Embryonic facial prominence (tissue), 1 donor: ENCODE measurements at regions not wholly inside any gene's neighbourhood (a gene's known extent, or its start where the extent isn't known, plus 50 kb on each side); places are given as distances from the start of the nearest gene placed in this dataset.
"Not testable (repeated sequence)": the region's sequence is repeated elsewhere in the genome, so short reads cannot be mapped to it uniquely, and the experiment has no call there.

ENCODE experiments used
- DNase-seq: peaks from one replicate; pipeline ENCODE4 v3.0.0-alpha.2; 2016; ENCODE audit errors: extremely low spot score

DNA sequence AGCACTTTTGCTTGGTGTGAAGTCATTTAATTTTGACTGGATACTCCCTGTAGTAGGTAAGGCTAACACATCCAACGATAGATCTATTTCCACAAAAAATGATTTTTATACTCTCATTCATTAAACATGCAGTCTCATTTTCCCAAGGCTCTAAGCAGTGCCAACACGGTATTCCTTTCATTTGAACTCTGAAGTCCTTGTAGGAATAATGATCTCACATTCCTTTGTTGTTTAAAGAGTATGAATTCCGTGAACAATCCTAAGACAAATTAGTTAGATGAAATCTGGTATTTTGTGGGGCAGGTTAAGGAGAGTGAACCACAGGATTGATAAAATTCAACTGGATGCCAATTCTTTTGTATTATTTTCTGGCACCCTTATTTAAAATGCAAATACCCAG, 66.6 kb downstream of the LACC1 start:
- DNase-seq, result no peak

DNA sequence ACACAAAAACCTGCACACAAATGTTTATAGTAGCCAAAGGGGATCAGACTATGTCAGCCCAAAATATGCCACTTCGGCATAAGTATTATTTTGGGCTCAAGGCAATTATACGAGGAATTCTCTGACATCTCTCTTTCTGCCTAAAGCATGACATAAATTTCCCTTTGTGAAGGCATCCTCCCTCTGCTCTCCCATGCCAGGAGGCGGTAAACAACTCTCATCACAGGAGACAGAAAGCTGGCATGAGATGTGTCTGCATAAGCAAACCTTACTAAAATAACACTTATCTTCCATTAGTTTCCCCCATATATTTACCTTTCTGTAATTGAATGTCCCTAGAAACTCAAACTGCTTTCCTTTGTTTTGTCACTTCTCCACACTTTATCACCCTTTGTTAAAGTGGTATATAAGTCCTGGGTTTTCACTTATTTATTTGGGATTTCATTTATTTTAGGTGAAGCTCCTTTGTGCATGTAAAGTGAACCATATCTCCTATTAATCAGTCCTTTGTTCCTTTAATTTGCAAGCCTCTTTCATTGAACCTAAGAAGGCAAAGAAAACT, 68.3 kb downstream of the LACC1 start:
- DNase-seq, result no peak

DNA sequence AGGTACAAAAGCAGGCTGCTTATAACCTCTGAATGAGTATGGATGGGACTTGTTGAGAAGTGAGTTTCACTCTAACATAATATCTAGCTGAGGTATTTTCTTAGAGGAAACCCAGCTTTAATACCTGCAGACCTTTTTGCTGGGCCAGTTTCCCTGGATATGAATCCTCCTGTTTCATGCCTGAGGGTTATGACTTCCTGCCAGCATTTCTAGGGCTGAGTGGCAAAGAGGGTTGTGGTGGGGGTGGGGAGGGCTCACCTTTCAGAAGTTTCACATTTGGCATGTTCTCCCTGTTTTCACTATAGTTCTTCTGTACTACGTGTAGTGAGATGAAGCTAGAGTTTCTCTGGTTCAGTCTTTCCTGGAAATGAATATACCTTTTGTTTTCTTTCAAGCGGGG, 73.7 kb downstream of the LACC1 start:
- no peak for DNase-seq

DNA sequence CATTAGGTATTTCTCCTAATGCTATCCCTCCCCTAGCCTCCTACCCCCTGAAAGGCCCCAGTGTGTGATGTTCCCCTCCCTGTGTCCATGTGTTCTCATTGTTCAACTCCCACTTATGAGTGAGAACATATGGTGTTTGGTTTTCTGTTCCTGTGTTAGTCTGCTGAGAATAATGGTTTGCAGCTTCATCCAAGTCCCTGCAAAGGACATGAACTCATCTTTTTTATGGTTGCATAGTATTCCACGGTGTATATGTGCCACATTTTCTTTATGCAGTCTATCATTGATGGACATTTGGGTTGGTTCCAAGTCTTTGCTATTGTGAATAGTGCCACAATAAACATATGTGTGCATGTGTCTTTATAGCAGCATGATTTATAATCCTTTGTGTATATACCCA, 77.3 kb downstream of the LACC1 start:
- not testable (repeated sequence) for DNase-seq

DNA sequence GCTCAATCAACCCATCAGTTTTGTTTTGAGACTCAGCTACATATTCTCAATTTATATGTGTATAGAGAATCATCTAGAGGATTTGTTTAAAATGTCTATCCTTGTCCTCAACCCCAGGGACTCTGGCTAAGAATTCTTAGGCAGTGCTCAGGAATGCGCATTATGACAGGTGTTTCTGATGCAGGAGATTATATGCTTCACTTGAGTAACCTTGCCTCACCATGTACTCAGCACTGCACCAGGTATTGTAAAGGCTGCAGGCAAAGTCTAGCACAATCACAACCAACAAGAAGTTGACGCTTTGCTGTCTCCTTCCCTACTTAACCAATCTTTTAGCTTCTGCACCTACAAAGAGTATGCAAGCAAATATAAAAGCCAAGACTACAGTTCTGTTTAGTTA, 79.6 kb downstream of the LACC1 start:
- DNase-seq, result no peak

DNA sequence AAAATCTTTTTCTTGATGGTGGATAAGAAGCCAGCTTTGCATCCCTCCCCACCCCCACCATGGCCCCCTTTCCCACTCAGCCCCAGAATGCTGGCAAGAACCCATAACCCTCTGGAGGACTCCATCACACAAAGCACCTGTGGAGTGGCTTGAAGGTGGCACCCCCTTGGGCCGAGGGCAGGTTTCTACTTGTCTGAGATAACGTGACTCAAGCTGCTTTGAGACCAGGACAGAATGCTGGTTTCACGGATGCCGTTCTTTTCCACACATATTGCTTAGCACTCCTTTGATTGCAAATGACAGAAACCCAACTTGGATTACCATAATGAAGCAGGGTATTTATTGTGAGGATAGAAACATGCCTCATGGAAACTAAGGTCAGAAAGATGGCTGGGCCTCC, 82.2 kb downstream of the LACC1 start:
- DNase-seq, result no peak

DNA sequence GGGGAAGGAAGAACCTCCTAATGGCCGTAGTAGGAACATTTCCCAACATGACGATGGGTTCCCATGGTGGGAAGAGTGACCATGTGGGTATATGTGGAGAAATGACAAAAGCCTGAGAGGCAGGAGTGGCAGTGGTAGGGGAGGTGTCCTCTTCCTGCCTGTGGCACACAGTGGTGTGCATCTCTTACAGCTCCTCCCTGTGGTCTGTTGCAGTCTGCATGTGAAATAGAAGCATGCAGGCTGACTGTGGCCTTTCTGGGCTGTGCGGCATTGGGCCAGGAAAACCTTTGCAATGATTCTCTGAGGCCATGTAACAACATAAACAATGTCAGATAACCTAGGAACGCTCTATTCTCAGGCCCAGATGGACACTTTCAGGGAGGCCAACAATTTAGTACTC, 84.0 kb downstream of the LACC1 start:
- no peak for DNase-seq

DNA sequence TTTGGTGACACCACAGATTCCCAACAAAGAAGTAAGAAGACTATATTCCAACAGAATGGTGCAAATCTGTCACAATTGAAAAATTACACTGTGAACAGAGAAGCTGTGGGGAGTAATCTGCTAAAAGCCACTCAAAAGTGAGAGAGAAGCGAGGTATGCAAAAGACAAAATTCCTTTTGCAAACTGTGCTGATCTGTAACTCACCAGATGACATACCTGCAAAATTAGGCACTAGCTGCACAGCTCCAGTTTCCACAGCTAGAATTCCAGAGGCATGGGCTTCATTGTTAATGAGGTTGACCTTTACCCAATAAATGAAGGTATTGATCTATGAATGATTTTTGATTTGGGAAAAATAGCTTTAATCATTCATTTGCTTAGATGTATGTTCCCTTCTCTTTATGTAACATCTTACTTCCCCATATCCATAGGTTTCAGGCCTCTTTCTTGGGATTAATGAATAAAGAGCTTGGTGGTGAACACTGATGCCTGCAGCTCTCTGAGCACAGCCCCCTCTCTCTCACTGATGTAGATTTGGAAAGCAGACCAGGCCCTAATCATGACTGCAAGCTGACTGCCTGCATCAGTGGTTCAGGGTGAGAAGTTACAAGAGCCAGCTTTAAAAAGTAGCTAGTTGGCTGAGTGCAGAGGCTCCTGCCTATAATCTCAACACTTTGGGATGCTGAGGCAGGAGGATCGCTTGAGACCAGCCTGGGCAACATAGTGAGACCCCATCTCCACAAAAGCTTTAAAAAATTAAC, 85.2 kb downstream of the LACC1 start:
- DNase-seq, result no peak

DNA sequence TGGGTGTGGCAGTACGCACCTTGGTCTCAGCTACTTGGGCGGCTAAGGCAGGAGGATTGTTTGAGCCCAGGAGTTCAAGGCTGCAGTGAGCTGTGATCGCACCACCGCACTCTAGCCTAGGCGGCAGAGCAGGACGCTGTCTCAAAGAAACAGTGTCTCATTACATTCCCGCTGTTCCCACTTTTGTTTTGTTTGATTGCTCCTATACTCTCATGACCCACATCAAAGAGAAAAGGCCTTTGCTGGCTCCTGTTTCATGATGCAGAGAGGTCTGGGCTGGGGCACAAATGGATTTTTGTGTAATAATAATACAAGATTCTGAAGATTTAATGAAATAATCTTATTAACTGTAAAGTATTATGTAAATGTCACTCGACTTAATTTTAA, 85.7 kb downstream of the LACC1 start:
- no peak for DNase-seq

DNA sequence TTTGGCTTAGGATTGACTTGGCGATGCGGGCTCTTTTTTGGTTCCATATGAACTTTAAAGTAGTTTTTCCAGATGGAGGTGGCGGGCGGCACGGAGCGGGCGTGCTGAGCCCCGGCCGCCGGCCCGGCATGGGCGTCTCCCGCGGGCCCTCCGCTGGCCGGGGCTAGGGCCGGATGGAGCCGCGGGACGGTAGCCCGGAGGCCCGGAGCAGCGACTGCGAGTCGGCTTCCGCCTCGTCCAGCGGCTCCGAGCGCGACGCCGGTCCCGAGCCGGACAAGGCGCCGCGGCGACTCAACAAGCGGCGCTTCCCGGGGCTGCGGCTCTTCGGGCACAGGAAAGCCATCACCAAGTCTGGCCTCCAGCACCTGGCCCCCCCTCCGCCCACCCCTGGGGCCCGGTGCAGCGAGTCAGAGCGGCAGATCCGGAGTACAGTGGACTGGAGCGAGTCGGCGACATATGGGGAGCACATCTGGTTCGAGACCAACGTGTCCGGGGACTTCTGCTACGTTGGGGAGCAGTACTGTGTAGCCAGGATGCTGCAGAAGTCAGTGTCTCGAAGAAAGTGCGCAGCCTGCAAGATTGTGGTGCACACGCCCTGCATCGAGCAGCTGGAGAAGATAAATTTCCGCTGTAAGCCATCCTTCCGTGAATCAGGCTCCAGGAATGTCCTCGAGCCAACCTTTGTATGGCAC, 88.7 kb downstream of the LACC1 start:
- not testable (repeated sequence) for DNase-seq

DNA sequence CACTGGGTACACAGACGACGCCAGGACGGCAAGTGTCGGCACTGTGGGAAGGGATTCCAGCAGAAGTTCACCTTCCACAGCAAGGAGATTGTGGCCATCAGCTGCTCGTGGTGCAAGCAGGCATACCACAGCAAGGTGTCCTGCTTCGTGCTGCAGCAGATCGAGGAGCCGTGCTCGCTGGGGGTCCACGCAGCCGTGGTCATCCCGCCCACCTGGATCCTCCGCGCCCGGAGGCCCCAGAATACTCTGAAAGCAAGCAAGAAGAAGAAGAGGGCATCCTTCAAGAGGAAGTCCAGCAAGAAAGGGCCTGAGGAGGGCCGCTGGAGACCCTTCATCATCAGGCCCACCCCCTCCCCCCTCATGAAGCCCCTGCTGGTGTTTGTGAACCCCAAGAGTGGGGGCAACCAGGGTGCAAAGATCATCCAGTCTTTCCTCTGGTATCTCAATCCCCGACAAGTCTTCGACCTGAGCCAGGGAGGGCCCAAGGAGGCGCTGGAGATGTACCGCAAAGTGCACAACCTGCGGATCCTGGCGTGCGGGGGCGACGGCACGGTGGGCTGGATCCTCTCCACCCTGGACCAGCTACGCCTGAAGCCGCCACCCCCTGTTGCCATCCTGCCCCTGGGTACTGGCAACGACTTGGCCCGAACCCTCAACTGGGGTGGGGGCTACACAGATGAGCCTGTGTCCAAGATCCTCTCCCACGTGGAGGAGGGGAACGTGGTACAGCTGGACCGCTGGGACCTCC, 89.4 kb downstream of the LACC1 start:
- not testable (repeated sequence) for DNase-seq

DNA sequence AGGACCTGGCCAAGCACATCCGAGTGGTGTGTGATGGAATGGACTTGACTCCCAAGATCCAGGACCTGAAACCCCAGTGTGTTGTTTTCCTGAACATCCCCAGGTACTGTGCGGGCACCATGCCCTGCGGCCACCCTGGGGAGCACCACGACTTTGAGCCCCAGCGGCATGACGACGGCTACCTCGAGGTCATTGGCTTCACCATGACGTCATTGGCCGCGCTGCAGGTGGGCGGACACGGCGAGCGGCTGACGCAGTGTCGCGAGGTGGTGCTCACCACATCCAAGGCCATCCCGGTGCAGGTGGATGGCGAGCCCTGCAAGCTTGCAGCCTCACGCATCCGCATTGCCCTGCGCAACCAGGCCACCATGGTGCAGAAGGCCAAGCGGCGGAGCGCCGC, 90.2 kb downstream of the LACC1 start:
- not testable (repeated sequence) for DNase-seq

DNA sequence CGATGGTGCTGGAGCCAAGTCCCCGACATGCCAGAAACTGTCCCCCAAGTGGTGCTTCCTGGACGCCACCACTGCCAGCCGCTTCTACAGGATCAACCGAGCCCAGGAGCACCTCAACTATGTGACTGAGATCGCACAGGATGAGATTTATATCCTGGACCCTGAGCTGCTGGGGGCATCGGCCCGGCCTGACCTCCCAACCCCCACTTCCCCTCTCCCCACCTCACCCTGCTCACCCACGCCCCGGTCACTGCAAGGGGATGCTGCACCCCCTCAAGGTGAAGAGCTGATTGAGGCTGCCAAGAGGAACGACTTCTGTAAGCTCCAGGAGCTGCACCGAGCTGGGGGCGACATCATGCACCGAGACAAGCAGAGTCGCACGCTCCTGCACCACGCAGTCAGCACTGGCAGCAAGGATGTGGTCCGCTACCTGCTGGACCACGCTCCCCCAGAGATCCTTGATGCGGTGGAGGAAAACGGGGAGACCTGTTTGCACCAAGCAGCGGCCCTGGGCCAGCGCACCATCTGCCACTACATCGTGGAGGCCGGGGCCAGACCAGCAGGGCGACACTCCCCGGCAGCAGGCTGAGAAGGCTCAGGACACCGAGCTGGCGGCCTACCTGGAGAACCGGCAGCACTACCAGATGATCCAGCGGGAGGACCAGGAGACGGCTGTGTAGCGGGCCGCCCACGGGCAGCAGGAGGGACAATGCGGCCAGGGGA, 91.0 kb downstream of the LACC1 start:
- not testable (repeated sequence) for DNase-seq

DNA sequence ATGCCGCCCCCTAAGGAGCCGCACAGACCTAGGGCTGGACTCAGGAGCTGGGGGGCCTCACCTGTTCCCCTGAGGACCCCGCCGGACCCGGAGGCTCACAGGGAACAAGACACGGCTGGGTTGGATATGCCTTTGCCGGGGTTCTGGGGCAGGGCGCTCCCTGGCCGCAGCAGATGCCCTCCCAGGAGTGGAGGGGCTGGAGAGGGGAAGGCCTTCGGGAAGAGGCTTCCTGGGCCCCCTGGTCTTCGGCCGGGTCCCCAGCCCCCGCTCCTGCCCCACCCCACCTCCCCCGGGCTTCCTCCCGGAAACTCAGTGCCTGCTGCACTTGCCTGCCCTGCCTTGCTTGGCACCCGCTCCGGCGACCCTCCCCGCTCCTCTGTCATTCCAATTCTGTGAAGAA, 91.6 kb downstream of the LACC1 start:
- DNase-seq, result not testable (repeated sequence)

DNA sequence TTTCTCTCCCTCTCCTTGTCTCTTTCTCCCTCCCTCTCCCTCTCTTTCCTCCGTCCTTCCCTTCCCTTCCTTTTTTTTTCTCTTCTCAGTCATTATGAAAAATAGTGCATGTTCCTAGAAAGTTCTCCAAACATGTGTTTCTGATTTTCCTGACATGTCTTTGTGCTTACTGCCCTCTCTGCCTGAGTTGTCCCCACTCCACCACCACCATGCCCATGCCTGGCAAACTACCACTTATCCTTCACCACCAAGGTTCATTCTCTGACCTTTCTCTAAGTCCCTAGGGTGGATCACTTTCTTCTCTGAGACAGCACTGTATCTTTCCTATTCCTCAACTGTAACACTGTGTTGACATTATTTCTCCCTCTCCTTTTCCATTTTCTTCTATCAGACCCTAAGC, 98.2 kb downstream of the LACC1 start:
- no peak for DNase-seq

DNA sequence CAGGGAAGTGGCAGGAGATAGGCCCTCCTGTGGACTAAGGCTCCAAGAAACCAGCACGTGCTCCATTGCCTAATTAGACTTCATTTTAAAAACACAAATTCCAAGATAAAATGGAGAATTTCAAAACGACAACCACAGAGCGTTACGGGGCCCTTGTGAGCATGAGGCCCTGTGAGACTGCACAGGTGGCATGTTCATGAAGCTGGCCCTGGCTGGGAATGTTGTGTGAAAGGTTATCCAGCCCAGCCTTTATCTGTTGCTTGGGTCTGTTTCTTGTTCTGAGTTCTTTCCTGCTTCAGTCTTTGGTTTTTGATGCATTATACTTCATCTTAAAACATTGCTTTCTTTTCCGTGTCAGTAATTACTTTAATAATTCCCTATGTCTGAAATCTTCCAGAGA, 99.0 kb downstream of the LACC1 start:
- no peak for DNase-seq

DNA sequence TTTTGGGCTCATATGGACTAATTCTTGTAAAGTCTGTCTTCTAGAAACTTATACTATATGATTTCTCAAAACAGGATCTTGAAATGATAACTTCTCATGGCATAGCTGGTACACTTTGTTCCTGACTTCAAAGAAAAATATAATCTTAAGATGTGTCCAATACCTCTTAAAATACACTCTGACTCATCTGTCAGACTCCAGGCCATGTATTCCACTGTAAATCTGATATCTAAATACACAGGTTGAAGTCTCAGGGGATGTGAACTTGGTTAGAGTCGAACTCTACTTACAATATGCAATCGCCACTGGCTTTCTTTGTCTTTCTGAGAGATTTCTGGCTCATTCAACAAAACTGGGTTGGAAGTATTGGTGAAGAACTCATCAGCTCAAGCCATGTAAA, 99.8 kb downstream of the LACC1 start:
- DNase-seq, result no peak

DNA sequence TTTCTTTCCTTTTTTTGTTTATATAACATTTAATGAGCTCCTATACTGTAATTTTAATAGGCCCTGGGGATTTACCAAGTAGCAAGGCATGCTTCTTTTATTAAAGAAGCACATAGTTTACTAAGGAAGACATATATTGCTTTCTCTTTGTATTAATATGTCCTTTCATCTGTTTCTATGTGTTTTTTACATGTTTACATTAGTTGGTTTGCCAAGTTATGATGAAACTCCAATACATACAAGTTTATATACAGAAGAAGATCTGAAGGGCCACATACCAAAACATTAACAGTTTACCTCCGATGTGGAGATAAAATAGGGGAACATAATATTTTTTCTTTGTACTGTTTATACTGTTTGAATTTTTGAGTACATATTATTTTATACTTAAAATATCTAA, 100.9 kb downstream of the LACC1 start:
- DNase-seq, result no peak

DNA sequence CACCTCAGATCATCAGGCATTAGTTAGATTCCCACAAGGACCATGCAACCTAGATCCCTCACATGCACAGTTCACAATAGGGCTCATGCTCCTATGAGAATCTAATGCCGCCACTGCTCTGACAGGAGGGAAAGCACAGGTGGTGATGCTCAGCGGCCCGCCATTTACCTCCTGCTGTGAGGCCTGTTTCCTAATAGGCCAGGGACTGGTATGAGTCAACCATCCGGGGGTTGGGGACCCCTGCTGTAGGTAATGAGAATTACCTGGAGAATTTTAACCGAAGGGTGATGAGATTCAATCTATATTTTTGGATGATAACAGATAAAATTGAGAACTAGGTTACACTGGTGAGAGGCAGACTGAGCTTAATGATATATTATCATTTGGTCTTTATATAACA, 101.4 kb downstream of the LACC1 start:
- DNase-seq, result no peak

DNA sequence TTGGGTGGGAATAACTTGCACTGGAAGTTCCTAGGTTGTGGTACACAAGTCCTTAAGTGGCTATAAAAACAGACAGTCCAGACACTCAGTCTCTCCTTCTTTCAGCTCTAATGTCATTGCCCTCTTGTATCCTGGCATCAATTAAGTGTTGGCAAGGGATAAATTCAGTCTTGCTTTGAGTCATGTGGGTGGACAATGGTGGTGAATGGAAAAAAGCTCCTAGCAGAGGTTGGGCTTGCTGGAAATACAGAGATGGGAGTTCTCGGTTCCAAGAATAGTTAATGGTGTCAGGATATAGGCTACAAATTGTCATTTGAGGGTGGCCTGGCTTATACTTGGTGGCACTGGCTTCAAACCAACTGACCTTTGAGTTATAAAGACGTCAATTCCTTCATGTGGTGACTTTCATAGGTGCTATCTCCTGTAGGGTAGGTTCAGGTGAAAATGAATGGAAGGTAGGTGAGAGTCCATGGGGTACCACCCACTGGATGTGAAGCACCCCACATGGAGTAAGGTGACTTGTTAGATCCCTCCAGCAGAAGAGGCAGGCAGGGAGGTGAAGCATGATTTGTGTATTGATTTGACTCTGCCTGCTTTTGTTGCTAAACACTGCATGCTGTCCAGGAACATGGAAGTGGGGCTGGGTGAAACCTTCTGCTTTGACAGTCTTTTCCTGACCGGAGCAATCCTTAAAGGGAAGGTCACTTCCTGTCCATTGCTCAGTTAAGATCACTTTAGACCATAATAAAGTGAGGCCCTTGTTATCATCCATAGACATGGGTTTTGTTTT, 102.0 kb downstream of the LACC1 start:
- DNase-seq, result no peak

DNA sequence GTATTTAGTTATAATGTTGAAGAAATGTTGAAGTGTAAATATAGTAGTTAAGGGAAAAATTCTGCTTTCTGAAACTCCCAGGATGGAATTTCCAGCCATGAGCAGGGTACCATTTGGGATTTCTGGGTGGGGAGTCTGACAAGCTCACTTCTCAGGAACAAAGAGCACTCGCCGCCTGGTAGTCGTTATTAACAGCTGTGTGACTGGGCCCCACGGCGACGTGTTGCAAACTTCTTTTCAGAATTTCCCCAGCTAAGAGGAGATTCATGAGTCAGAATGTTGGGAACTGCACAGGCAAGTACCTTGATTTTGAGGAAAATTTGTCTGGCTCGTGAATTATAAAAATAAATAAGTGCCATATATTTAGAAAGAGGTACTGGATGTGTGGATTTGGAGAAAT, 103.7 kb downstream of the LACC1 start:
- DNase-seq, result no peak
